Smooth muscle cell (in vitro differentiated cells): ENCODE measurements at regions not wholly inside any gene's neighbourhood (a gene's known extent, or its start where the extent isn't known, plus 50 kb on each side); places are given as distances from the start of the nearest gene placed in this dataset.

Source experiments
- DNase-seq: peaks from one replicate; lab custom pipeline; 2025; ENCODE audit not compliant: unreplicated experiment; lab: John Stamatoyannopoulos, UW
- H2AFZ ChIP-seq: fragments of 200-600 bp; sonication (generic); 2 replicates; pipeline ENCODE4 v1.6.0; 2016; ENCODE audit warnings: antibody characterized with exemption, low read depth, mild to moderate bottlenecking
- H3F3A ChIP-seq: fragments of 200-600 bp; sonication (generic); 2 replicates; pipeline ENCODE4 v1.6.0; 2017; ENCODE audit warnings: antibody characterized with exemption, low read depth
- H3K27ac ChIP-seq: fragments of 200-600 bp; sonication (generic); 2 replicates; pipeline ENCODE4 v1.5.1; 2016; ENCODE audit warnings: low read depth, mild to moderate bottlenecking
- H3K27me3 ChIP-seq: fragments of 200-600 bp; sonication (generic); 2 replicates; pipeline ENCODE4 v1.6.1; 2016; ENCODE audit warnings: low read depth, mild to moderate bottlenecking
- H3K36me3 ChIP-seq: fragments of 200-600 bp; sonication (generic); 2 replicates; pipeline ENCODE4 v1.5.1; 2016; ENCODE audit warnings: low read depth
- H3K4me1 ChIP-seq: fragments of 200-600 bp; sonication (generic); 2 replicates; pipeline ENCODE4 v1.5.1; 2016; ENCODE audit warnings: low read depth
- H3K4me2 ChIP-seq: fragments of 200-600 bp; sonication (generic); 2 replicates; pipeline ENCODE4 v1.6.0; 2016; ENCODE audit warnings: mild to moderate bottlenecking
- H3K4me3 ChIP-seq: fragments of 200-600 bp; sonication (generic); 2 replicates; pipeline ENCODE4 v1.5.1; 2016; ENCODE audit warnings: mild to moderate bottlenecking
- H3K79me2 ChIP-seq: fragments of 200-600 bp; sonication (generic); 2 replicates; pipeline ENCODE4 v1.6.0; 2016; ENCODE audit warnings: low read depth, mild to moderate bottlenecking
- H3K9ac ChIP-seq: fragments of 200-600 bp; sonication (generic); 2 replicates; pipeline ENCODE4 v1.6.0; 2016; ENCODE audit warnings: low read depth
- H3K9me3 ChIP-seq: fragments of 200-600 bp; sonication (generic); replicated peaks from 2 replicates; pipeline ENCODE4 v1.5.1; 2016; ENCODE audit warnings: low read depth
- H4K20me1 ChIP-seq: fragments of 200-600 bp; sonication (generic); 2 replicates; pipeline ENCODE4 v1.6.0; 2016; ENCODE audit warnings: low read depth
- WGBS: methylation state at CpG from one replicate; pipeline ENCODE4 v1.1.7; 2016; ENCODE audit warnings: low lambda C conversion rate; 5-methylcytosine and 5-hydroxymethylcytosine counted together
- TF ChIP-seq, protein P1 (sequence below): fragments of 200-600 bp; sonication (generic); IDR thresholded peaks from 2 replicates; pipeline ENCODE4 v1.5.1; 2017; ENCODE audit warnings: borderline replicate concordance, mild to moderate bottlenecking, antibody characterized with exemption; ENCODE audit not compliant: insufficient read depth, poor library complexity, severe bottlenecking

DNA sequence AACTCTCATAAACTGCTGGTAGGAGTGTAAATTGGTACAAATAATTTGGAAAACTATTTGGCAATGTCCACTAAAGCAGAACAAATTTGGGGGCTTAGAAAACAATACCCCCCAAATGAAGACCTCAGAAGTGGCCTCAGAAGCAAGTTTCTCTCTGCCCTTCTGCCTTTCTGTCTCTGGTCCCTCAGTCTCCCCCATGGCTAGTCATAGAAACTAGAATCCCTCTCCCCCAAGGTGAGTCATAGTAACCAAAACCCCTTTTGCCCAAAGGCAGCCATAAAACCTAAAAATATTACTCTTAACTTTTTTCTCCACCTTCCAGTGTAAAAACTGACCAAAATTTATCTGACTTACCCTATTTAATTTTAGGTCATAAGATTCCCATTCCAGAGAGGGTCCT lies 350.7 kb upstream of the LRRC3B start:
- Histone ChIP-seq H3K4me2 (no peak overlapping the region), H3K4me1 (no peaks in the 10 kb centered on the region), H3K4me3 (no peak overlapping the region), H3K27ac (no peak overlapping the region), H3K79me2 (no peaks in the 10 kb centered on the region), H3K9ac (no peak overlapping the region), H3K27me3 (no peaks in the 10 kb centered on the region), H4K20me1 (no peaks in the 10 kb centered on the region), H3K9me3 (no peaks in the 10 kb centered on the region), H2AFZ (no peak overlapping the region), H3K36me3 (no peaks in the 10 kb centered on the region), H3F3A (no peaks in the 10 kb centered on the region)
- TF ChIP-seq, protein P1, sequence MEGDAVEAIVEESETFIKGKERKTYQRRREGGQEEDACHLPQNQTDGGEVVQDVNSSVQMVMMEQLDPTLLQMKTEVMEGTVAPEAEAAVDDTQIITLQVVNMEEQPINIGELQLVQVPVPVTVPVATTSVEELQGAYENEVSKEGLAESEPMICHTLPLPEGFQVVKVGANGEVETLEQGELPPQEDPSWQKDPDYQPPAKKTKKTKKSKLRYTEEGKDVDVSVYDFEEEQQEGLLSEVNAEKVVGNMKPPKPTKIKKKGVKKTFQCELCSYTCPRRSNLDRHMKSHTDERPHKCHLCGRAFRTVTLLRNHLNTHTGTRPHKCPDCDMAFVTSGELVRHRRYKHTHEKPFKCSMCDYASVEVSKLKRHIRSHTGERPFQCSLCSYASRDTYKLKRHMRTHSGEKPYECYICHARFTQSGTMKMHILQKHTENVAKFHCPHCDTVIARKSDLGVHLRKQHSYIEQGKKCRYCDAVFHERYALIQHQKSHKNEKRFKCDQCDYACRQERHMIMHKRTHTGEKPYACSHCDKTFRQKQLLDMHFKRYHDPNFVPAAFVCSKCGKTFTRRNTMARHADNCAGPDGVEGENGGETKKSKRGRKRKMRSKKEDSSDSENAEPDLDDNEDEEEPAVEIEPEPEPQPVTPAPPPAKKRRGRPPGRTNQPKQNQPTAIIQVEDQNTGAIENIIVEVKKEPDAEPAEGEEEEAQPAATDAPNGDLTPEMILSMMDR: no peak
- DNase-seq: no peak

DNA sequence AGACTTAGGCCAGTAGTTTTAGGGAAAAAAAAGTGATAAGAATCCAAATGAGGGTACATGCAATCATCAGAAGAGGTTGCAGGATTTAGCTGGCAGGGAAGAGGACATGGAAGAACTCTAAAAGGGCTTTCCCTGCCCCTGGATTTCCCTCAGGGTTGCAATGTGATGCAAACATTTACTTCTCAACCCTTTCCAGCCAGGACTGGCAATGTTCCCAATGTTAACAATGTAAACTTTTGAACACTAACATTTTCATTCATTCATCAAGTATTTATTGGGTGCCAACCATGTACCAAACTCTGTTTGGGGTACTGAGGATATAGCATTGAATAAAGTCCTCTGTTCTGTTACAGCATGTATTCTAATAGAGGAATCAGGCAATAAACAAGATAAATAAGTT lies 349.4 kb upstream of the LRRC3B start:
- Histone ChIP-seq H3K27me3 (no peaks in the 10 kb centered on the region), H3K4me1 (no peaks in the 10 kb centered on the region), H3F3A (no peaks in the 10 kb centered on the region), H3K4me2 (no peak overlapping the region), H3K27ac (no peak overlapping the region), H3K9me3 (no peaks in the 10 kb centered on the region), H2AFZ (no peak overlapping the region), H3K36me3 (no peaks in the 10 kb centered on the region), H3K79me2 (no peaks in the 10 kb centered on the region), H3K4me3 (no peak overlapping the region), H4K20me1 (no peaks in the 10 kb centered on the region), H3K9ac (no peak overlapping the region)
- TF ChIP-seq, protein P1: no peak
- DNase-seq: no peak

DNA sequence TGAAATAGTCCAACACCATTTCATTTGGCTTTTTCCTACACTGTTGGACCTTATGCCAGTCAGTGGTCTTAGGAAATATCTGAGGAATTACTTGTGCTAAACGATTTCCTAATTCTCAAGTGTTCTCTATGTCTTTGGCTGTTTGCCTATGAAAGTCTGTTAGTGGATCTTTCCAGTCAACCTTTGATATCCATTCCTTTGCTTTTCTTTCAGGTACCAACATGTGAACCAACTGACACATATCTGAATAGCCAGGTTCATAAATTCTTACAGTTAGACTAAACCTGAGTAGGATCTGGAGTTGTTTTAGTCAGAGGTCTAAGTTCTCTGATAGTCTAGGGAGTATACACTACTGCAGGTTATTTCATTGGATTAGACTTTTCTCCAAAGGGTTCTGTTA lies 343.5 kb upstream of the LRRC3B start:
- H3K27me3 ChIP-seq: no peaks in the 10 kb centered on the region
- DNase-seq: no peak
- H3K9me3 ChIP-seq: no peaks in the 10 kb centered on the region
- WGBS: 89% methylated on average over 1 of the region's 1 CpG
- no peak overlapping the region for H3K27ac ChIP-seq
- H3K4me1 ChIP-seq: no peaks in the 10 kb centered on the region
- no peaks in the 10 kb centered on the region for H3K36me3 ChIP-seq
- no peaks in the 10 kb centered on the region for H3F3A ChIP-seq
- no peak overlapping the region for H3K9ac ChIP-seq
- H3K4me3 ChIP-seq: no peak overlapping the region
- no peaks in the 10 kb centered on the region for H3K79me2 ChIP-seq
- TF ChIP-seq, protein P1: no peak
- no peaks in the 10 kb centered on the region for H4K20me1 ChIP-seq
- no peak overlapping the region for H2AFZ ChIP-seq
- H3K4me2 ChIP-seq: no peak overlapping the region

DNA sequence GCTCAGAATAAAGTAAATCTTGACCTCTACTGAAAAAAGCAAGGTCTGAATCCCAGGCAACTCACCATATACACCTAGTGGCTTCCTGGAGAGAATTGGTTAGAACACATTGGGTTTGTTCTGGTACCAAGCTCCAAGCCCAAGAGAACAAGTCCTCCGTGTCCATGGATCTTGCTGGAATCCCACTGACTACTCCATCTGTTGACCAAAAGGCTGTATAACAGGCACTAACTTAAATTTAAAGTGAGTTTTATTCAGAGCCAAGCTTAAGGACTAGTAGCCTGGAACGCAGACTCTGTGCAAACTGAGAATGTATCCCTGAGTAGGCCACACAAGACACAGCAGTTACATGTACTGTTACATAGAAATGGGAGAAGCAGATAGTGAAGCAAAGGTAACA lies 342.1 kb upstream of the LRRC3B start:
- Histone ChIP-seq H3K4me1 (no peaks in the 10 kb centered on the region), H2AFZ (no peak overlapping the region), H3K36me3 (no peaks in the 10 kb centered on the region), H3K27ac (no peak overlapping the region), H3K27me3 (no peaks in the 10 kb centered on the region), H3K9ac (no peak overlapping the region), H3K4me3 (no peak overlapping the region), H3K4me2 (no peak overlapping the region), H4K20me1 (no peaks in the 10 kb centered on the region), H3K9me3 (no peaks in the 10 kb centered on the region), H3K79me2 (no peaks in the 10 kb centered on the region), H3F3A (no peaks in the 10 kb centered on the region)
- no peak for DNase-seq
- WGBS: 76% methylated on average over 2 of the region's 2 CpGs
- TF ChIP-seq, protein P1: peak; percentile 25
